H1 (cell line): ENCODE measurements at regions not wholly inside any gene's neighbourhood (a gene's known extent, or its start where the extent isn't known, plus 50 kb on each side); places are given as distances from the start of the nearest gene placed in this dataset.
"Not testable (repeated sequence)": the region's sequence is repeated elsewhere in the genome, so short reads cannot be mapped to it uniquely, and the experiment has no call there.

Experiments used
- CHD2 ChIP-seq: IDR thresholded peaks from 2 replicates; pipeline ENCODE4 v1.6.1; 2012; ENCODE audit warnings: low read length, improper control_type of control experiment
- EP300 ChIP-seq, 2 experiments: IDR thresholded peaks; 1 replicate in 1 of 2; 2 replicates in 1 of 2; pipeline ENCODE4 v1.6.1; 2011 to 2012; ENCODE audit warnings: low read depth in 2 of 2, low read length in 2 of 2, mild to moderate bottlenecking in 2 of 2, borderline replicate concordance in 1 of 2, inconsistent platforms in 1 of 2, moderate library complexity in 1 of 2
- EZH2 ChIP-seq: fragments of 200-600 bp; sonication (generic); IDR thresholded peaks from 2 replicates; pipeline ENCODE4 v1.7.1; 2012; ENCODE audit warnings: low read depth, mild to moderate bottlenecking, moderate library complexity, low read length, inconsistent platforms; ENCODE audit not compliant: severe bottlenecking
- HDAC2 ChIP-seq, 2 experiments: fragments of 300-600 bp in 1 of 2; sonication (generic) in 1 of 2; IDR thresholded peaks; 2 replicates each; pipeline ENCODE4 v1.6.1; 2011 to 2012; ENCODE audit warnings: low read depth in 2 of 2, low read length in 2 of 2, mild to moderate bottlenecking in 2 of 2, moderate library complexity in 2 of 2, borderline replicate concordance in 1 of 2, inconsistent platforms in 1 of 2
- POLR2A ChIP-seq, 2 experiments: IDR thresholded peaks; 1 replicate in 1 of 2; 2 replicates in 1 of 2; pipeline ENCODE4 v1.6.1; 2011; ENCODE audit warnings: low read depth in 2 of 2, low read length in 2 of 2, mild to moderate bottlenecking in 2 of 2; ENCODE audit errors: control extremely low read depth in 1 of 2
- POLR2AphosphoS5 ChIP-seq: IDR thresholded peaks from 2 replicates; pipeline ENCODE4 v1.6.1; 2011; ENCODE audit warnings: low read depth, low read length
- RFX5 ChIP-seq: IDR thresholded peaks from 2 replicates; pipeline ENCODE4 v1.6.1; 2011; ENCODE audit warnings: low read depth, low read length, improper control_type of control experiment, borderline replicate concordance
- SIN3A ChIP-seq, 2 experiments: IDR thresholded peaks in 1 of 2; conservative IDR thresholded peaks in 1 of 2; 2 replicates each; pipeline ENCODE4 v1.6.1; 2011 to 2012; ENCODE audit warnings: low read length in 2 of 2, improper control_type of control experiment in 1 of 2, low read depth in 1 of 2, mild to moderate bottlenecking in 1 of 2
- SUZ12 ChIP-seq: fragments of 200-600 bp; sonication (generic); IDR thresholded peaks from 2 replicates; pipeline ENCODE4 v1.6.1; 2012; ENCODE audit warnings: mild to moderate bottlenecking, inconsistent platforms, low read length, moderate library complexity, mixed read lengths
- TAF1 ChIP-seq: IDR thresholded peaks from 2 replicates; pipeline ENCODE4 v1.6.1; 2011; ENCODE audit warnings: mild to moderate bottlenecking, low read depth, low read length
- TF ChIP-seq, protein P1 (sequence below), 3 experiments: IDR thresholded peaks; 1 replicate in 2 of 3; 2 replicates in 1 of 3; pipeline versions ENCODE4 v1.5.1 to v1.6.1; 2011; ENCODE audit warnings: low read length in 3 of 3, mild to moderate bottlenecking in 3 of 3, inconsistent platforms in 2 of 3, low read depth in 1 of 3, moderate library complexity in 1 of 3; ENCODE audit not compliant: insufficient read depth in 1 of 3; ENCODE audit errors: control extremely low read depth in 1 of 3
- TF ChIP-seq, protein P2 (sequence below): IDR thresholded peaks from 2 replicates; pipeline ENCODE4 v1.6.1; 2011; ENCODE audit warnings: low read depth, mild to moderate bottlenecking, low read length; ENCODE audit not compliant: insufficient read depth

DNA sequence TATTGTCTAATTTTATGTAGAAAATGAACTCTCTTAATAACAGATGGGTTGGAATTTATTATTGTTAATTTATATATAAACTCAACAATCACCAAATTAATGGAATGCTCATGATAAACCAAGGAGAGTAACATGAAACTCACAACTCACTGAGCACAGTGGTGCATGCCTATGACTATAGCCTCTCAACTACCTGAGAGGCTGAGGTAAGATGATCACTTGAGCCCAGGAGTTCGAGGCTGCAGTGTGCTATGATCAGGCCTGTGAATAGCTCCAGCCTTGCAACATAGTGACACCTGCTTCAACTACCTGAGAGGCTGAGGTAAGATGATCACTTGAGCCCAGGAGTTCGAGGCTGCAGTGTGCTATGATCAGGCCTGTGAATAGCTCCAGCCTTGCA, 848.6 kb downstream of the DIPK2A start:
- TF ChIP-seq POLR2A (IDR thresholded peaks at IDR 0.05; ENCODE audit: control extremely low read depth in 1 of 2, low read depth in 2 of 2, low read length in 2 of 2); RFX5; SUZ12; EZH2; EP300 (IDR thresholded peaks at IDR 0.05; ENCODE audit: borderline replicate concordance in 1 of 2, low read depth in 2 of 2, low read length in 2 of 2); POLR2AphosphoS5; HDAC2 (IDR thresholded peaks at IDR 0.05; ENCODE audit: borderline replicate concordance in 1 of 2, low read depth in 2 of 2, low read length in 2 of 2); SIN3A (conservative IDR thresholded peaks at IDR 0.05 in 1 of 2, IDR thresholded peaks at IDR 0.05 in 1 of 2; ENCODE audit: low read depth in 1 of 2, low read length in 2 of 2); TAF1; CHD2: not testable (repeated sequence)
- TF ChIP-seq, protein P1, sequence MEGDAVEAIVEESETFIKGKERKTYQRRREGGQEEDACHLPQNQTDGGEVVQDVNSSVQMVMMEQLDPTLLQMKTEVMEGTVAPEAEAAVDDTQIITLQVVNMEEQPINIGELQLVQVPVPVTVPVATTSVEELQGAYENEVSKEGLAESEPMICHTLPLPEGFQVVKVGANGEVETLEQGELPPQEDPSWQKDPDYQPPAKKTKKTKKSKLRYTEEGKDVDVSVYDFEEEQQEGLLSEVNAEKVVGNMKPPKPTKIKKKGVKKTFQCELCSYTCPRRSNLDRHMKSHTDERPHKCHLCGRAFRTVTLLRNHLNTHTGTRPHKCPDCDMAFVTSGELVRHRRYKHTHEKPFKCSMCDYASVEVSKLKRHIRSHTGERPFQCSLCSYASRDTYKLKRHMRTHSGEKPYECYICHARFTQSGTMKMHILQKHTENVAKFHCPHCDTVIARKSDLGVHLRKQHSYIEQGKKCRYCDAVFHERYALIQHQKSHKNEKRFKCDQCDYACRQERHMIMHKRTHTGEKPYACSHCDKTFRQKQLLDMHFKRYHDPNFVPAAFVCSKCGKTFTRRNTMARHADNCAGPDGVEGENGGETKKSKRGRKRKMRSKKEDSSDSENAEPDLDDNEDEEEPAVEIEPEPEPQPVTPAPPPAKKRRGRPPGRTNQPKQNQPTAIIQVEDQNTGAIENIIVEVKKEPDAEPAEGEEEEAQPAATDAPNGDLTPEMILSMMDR (IDR thresholded peaks at IDR 0.05; ENCODE audit: control extremely low read depth in 1 of 3, insufficient read depth in 1 of 3, low read depth in 1 of 3, low read length in 3 of 3), result not testable (repeated sequence)
- TF ChIP-seq, protein P2, sequence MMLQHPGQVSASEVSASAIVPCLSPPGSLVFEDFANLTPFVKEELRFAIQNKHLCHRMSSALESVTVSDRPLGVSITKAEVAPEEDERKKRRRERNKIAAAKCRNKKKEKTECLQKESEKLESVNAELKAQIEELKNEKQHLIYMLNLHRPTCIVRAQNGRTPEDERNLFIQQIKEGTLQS, result not testable (repeated sequence)
